Keratinocyte (primary cell): ENCODE measurements at regions not wholly inside any gene's neighbourhood (a gene's known extent, or its start where the extent isn't known, plus 50 kb on each side); places are given as distances from the start of the nearest gene placed in this dataset.

Experiments used
- DNase-seq: peaks from one replicate; pipeline ENCODE4 v3.0.0-alpha.2; 2011; ENCODE audit warnings: low read depth, missing footprints, low spot score
- FAIRE-seq: peaks from 2 replicates; lab custom pipeline; 2011; peaks lifted over from hg19 to GRCh38; lab: Jason Lieb, UNC
- H2AFZ ChIP-seq: 2 replicates; pipeline ENCODE4 v1.6.0; 2012; ENCODE audit warnings: low read length, control low read depth, inconsistent platforms; ENCODE audit not compliant: control insufficient read depth
- H3K27ac ChIP-seq: 2 replicates; pipeline ENCODE4 v1.5.1; 2011; ENCODE audit warnings: low read length; ENCODE audit not compliant: control insufficient read depth, insufficient read depth
- H3K27me3 ChIP-seq: 3 replicates; pipeline ENCODE4 v1.6.0; 2011; ENCODE audit warnings: low read length; ENCODE audit not compliant: control insufficient read depth, insufficient read depth; ENCODE audit errors: extremely low read depth
- H3K36me3 ChIP-seq, 2 experiments: 2 replicates in 1 of 2; 3 replicates in 1 of 2; pipeline ENCODE4 v1.5.1; 2011; ENCODE audit warnings: low read length in 2 of 2, mild to moderate bottlenecking in 1 of 2; ENCODE audit not compliant: control insufficient read depth in 2 of 2, insufficient read depth in 2 of 2; ENCODE audit errors: extremely low read depth in 1 of 2
- H3K4me1 ChIP-seq: 3 replicates; pipeline ENCODE4 v1.5.1; 2011; ENCODE audit warnings: low read length; ENCODE audit not compliant: control insufficient read depth, insufficient read depth; ENCODE audit errors: extremely low read depth
- H3K4me2 ChIP-seq: 3 replicates; pipeline ENCODE4 v1.6.0; 2011; ENCODE audit warnings: low read depth, low read length; ENCODE audit not compliant: control insufficient read depth, insufficient read depth; ENCODE audit errors: extremely low read depth
- H3K4me3 ChIP-seq, 3 experiments: fragments of 200-600 bp in 1 of 3; sonication (generic) in 1 of 3; 2 replicates in 2 of 3; 3 replicates in 1 of 3; pipeline ENCODE4 v1.5.1; 2011 to 2016; ENCODE audit warnings: low read length in 3 of 3, mild to moderate bottlenecking in 3 of 3, control low read depth in 2 of 3, inconsistent platforms in 1 of 3, low read depth in 1 of 3, mixed read lengths in 1 of 3, mixed run types in 1 of 3, moderate library complexity in 1 of 3; ENCODE audit not compliant: control insufficient read depth in 2 of 3, insufficient read depth in 2 of 3; ENCODE audit errors: extremely low read depth in 1 of 3
- H3K79me2 ChIP-seq: 2 replicates; pipeline ENCODE4 v1.6.0; 2012; ENCODE audit warnings: low read length; ENCODE audit not compliant: control insufficient read depth, insufficient read depth
- H3K9ac ChIP-seq: 3 replicates; pipeline ENCODE4 v1.6.0; 2011; ENCODE audit warnings: low read length; ENCODE audit not compliant: control insufficient read depth, insufficient read depth; ENCODE audit errors: extremely low read depth
- H3K9me1 ChIP-seq: 3 replicates; pipeline ENCODE4 v1.6.0; 2011; ENCODE audit warnings: low read length; ENCODE audit not compliant: control insufficient read depth, insufficient read depth; ENCODE audit errors: extremely low read depth
- H3K9me3 ChIP-seq: 2 replicates; pipeline ENCODE4 v1.5.1; 2012; ENCODE audit warnings: low read depth, low read length; ENCODE audit not compliant: control insufficient read depth
- H4K20me1 ChIP-seq: 3 replicates; pipeline ENCODE4 v1.6.0; 2011; ENCODE audit warnings: low read length; ENCODE audit not compliant: control insufficient read depth, insufficient read depth; ENCODE audit errors: extremely low read depth
- EZH2 ChIP-seq: IDR thresholded peaks from one replicate; pipeline ENCODE4 v1.6.1; 2012; ENCODE audit warnings: inconsistent platforms, mild to moderate bottlenecking, low read length, moderate library complexity
- dilution Hi-C: fragments of 300-500 bp; cut with MboI; formaldehyde crosslinking; loops from one replicate; pipeline ENCODE4 v1.7.0; 2020; ENCODE audit warnings: low sequenced_read_pairs; ENCODE audit not compliant: extremely low pct_ligation_motif_present
- TF ChIP-seq, protein P1 (sequence below), 3 experiments: IDR thresholded peaks in 1 of 3; conservative IDR thresholded peaks in 1 of 3; optimal IDR thresholded peaks in 1 of 3; 2 replicates in 2 of 3; 3 replicates in 1 of 3; pipeline versions ENCODE3 to v1.5.1; 2011; ENCODE audit warnings: low read length in 3 of 3, mild to moderate bottlenecking in 3 of 3, moderate library complexity in 2 of 3, control low read depth in 1 of 3, inconsistent platforms in 1 of 3; ENCODE audit not compliant: insufficient read depth in 2 of 3; ENCODE audit errors: extremely low read depth in 1 of 3

DNA sequence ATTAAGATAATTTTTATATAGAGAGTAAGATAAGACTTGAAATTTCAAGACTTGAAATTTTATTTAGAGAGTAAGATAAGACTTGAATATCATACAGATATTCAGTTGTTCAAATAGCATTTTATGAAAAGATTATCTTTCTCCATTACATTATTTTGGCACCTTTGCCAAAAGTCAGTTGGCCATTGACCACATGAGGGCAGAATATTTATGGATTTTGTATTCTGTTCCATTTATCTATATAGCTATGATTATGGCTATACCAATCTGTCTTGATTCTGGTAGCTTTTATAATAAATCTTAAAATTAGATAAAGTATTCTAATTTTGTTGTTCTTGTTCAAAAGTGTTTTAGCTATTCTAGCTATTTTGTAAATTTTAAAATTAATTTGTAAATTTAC is 537.9 kb upstream of the GJE1 start:
- H3K4me1 ChIP-seq = no peaks in the 10 kb centered on the region
- H3K4me2 ChIP-seq = no peak overlapping the region
- H2AFZ ChIP-seq = no peak overlapping the region
- H3K27ac ChIP-seq = no peak overlapping the region
- H3K9me3 ChIP-seq = no peaks in the 10 kb centered on the region
- no peaks in the 10 kb centered on the region for H3K27me3 ChIP-seq
- H3K9me1 ChIP-seq = no peaks in the 10 kb centered on the region
- no peak overlapping the region for H3K4me3 ChIP-seq
- dilution Hi-C loops = no loop called here
- no peaks in the 10 kb centered on the region for H4K20me1 ChIP-seq
- H3K9ac ChIP-seq = no peak overlapping the region
- no peaks in the 10 kb centered on the region for H3K79me2 ChIP-seq
- H3K36me3 ChIP-seq = no peaks in the 10 kb centered on the region
- FAIRE-seq = no peak
- TF ChIP-seq, protein P1, sequence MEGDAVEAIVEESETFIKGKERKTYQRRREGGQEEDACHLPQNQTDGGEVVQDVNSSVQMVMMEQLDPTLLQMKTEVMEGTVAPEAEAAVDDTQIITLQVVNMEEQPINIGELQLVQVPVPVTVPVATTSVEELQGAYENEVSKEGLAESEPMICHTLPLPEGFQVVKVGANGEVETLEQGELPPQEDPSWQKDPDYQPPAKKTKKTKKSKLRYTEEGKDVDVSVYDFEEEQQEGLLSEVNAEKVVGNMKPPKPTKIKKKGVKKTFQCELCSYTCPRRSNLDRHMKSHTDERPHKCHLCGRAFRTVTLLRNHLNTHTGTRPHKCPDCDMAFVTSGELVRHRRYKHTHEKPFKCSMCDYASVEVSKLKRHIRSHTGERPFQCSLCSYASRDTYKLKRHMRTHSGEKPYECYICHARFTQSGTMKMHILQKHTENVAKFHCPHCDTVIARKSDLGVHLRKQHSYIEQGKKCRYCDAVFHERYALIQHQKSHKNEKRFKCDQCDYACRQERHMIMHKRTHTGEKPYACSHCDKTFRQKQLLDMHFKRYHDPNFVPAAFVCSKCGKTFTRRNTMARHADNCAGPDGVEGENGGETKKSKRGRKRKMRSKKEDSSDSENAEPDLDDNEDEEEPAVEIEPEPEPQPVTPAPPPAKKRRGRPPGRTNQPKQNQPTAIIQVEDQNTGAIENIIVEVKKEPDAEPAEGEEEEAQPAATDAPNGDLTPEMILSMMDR (optimal IDR thresholded peaks at IDR 0.05 in 1 of 3, IDR thresholded peaks at IDR 0.05 in 1 of 3, conservative IDR thresholded peaks at IDR 0.05 in 1 of 3; ENCODE audit: extremely low read depth in 1 of 3, insufficient read depth in 2 of 3, low read length in 3 of 3) = no peak
- TF ChIP-seq EZH2 = no peak
- DNase-seq = no peak

DNA sequence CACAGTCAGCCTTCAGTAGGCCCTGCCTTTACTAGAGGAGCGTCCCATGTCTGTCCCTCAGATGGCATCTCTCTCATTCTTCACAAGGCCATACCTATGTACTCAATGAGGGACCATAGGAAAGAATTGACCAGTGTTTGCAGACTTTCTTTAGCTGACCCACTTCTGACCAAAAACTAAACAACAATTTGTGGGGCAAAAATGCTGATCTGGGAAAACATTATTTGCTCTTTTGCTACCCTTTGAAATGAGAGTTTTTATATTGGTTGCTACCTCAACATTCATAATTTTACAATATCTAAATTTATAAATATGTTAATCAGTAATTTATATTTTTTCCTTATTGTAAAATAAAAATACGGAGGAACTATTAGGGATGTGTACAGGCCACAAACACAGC is 539.4 kb upstream of the GJE1 start:
- no peak overlapping the region for H2AFZ ChIP-seq
- FAIRE-seq (no peak), DNase-seq (no peak)
- no peak overlapping the region for H3K27ac ChIP-seq
- no peak overlapping the region for H3K9ac ChIP-seq
- H3K9me3 ChIP-seq = no peaks in the 10 kb centered on the region
- H3K9me1 ChIP-seq = no peaks in the 10 kb centered on the region
- H3K79me2 ChIP-seq = no peaks in the 10 kb centered on the region
- H3K4me1 ChIP-seq = no peaks in the 10 kb centered on the region
- H3K27me3 ChIP-seq = no peaks in the 10 kb centered on the region
- no peak overlapping the region for H3K4me3 ChIP-seq
- H4K20me1 ChIP-seq = no peaks in the 10 kb centered on the region
- dilution Hi-C loops = no loop called here
- no peaks in the 10 kb centered on the region for H3K36me3 ChIP-seq
- no peak overlapping the region for H3K4me2 ChIP-seq
- TF ChIP-seq, protein P1 (optimal IDR thresholded peaks at IDR 0.05 in 1 of 3, IDR thresholded peaks at IDR 0.05 in 1 of 3, conservative IDR thresholded peaks at IDR 0.05 in 1 of 3; ENCODE audit: extremely low read depth in 1 of 3, insufficient read depth in 2 of 3, low read length in 3 of 3) = no peak
- no peak for TF ChIP-seq EZH2
